HG03442 (cell line): ENCODE measurements at regions not wholly inside any gene's neighbourhood (a gene's known extent, or its start where the extent isn't known, plus 50 kb on each side); places are given as distances from the start of the nearest gene placed in this dataset.
"Not testable (repeated sequence)": the region's sequence is repeated elsewhere in the genome, so short reads cannot be mapped to it uniquely, and the experiment has no call there.

Source experiments
- ATAC-seq: cut with Tn5 transposase; IDR thresholded peaks from one replicate; pipeline ENCODE4 v1.9.1; 2021; ENCODE audit warnings: mild to moderate bottlenecking, moderate library complexity; ENCODE audit not compliant: unreplicated experiment

- ATAC-seq, result no peak
These were observed 120.2 kb upstream of the MBNL1 start for GRCh38 chr3:152148579-152148978.

- no peak for ATAC-seq
These were observed 118.9 kb upstream of the MBNL1 start for GRCh38 chr3:152149832-152150231.

- ATAC-seq, result no peak
These were observed 117.4 kb upstream of the MBNL1 start for GRCh38 chr3:152151216-152151876.

GRCh38 chr3:152151877-152152765 lies 116.6 kb upstream of the MBNL1 start:
- ATAC-seq, result not testable (repeated sequence)

- ATAC-seq, result not testable (repeated sequence)
These were observed 115.6 kb upstream of the MBNL1 start for GRCh38 chr3:152153115-152153514.

GRCh38 chr3:152155246-152156020 lies 113.3 kb upstream of the MBNL1 start:
- ATAC-seq, result no peak

- no peak for ATAC-seq
These were observed 111.8 kb upstream of the MBNL1 start for GRCh38 chr3:152156880-152157279.

GRCh38 chr3:152157337-152157736 lies 111.4 kb upstream of the MBNL1 start:
- no peak for ATAC-seq

- no peak for ATAC-seq
These were observed 109.4 kb upstream of the MBNL1 start for GRCh38 chr3:152159328-152159727.

GRCh38 chr3:152160350-152161011 lies 108.2 kb upstream of the MBNL1 start:
- no peak for ATAC-seq

GRCh38 chr3:152172460-152172859 lies 96.3 kb upstream of the MBNL1 start:
- no peak for ATAC-seq

- no peak for ATAC-seq
These were observed 95.1 kb upstream of the MBNL1 start for GRCh38 chr3:152173627-152174026.

- ATAC-seq, result no peak
These were observed 93.7 kb upstream of the MBNL1 start for GRCh38 chr3:152174876-152175527.

- ATAC-seq, result no peak
These were observed 93.2 kb upstream of the MBNL1 start for GRCh38 chr3:152175528-152175889.

- no peak for ATAC-seq
These were observed 92.5 kb upstream of the MBNL1 start for GRCh38 chr3:152176241-152176640.

- ATAC-seq, result no peak
These were observed 91.7 kb upstream of the MBNL1 start for GRCh38 chr3:152176998-152177397.

GRCh38 chr3:152177757-152178156 lies 91.0 kb upstream of the MBNL1 start:
- peak; percentile 79 for ATAC-seq

- ATAC-seq, result no peak
These were observed 85.3 kb upstream of the MBNL1 start for GRCh38 chr3:152183473-152183872.

- ATAC-seq, result no peak
These were observed 83.6 kb upstream of the MBNL1 start for GRCh38 chr3:152184971-152185686.
